Suprapubic skin (tissue), 4 donors: ENCODE measurements at regions not wholly inside any gene's neighbourhood (a gene's known extent, or its start where the extent isn't known, plus 50 kb on each side); places are given as distances from the start of the nearest gene placed in this dataset.

Experiments used
- CTCF ChIP-seq, 2 donors: fragments of 200-600 bp in 1 of 2; fragments of 450-650 bp in 1 of 2; sonication (generic) in 1 of 2; IDR thresholded peaks; one replicate each; pipeline ENCODE4 v1.5.1; 2016 to 2019; ENCODE audit warnings: antibody characterized with exemption in 2 of 2, mild to moderate bottlenecking in 1 of 2, moderate library complexity in 1 of 2
- POLR2A ChIP-seq, 2 donors: fragments of 450-650 bp; IDR thresholded peaks; one replicate each; pipeline ENCODE4 v1.6.1; 2017; ENCODE audit warnings: antibody characterized with exemption in 2 of 2, mild to moderate bottlenecking in 2 of 2, moderate library complexity in 2 of 2
- POLR2AphosphoS5 ChIP-seq, 3 donors: sonication (generic); formaldehyde crosslinking; IDR thresholded peaks; one replicate each; pipeline ENCODE4 v1.6.1; 2017; ENCODE audit warnings: antibody characterized with exemption in 3 of 3

DNA sequence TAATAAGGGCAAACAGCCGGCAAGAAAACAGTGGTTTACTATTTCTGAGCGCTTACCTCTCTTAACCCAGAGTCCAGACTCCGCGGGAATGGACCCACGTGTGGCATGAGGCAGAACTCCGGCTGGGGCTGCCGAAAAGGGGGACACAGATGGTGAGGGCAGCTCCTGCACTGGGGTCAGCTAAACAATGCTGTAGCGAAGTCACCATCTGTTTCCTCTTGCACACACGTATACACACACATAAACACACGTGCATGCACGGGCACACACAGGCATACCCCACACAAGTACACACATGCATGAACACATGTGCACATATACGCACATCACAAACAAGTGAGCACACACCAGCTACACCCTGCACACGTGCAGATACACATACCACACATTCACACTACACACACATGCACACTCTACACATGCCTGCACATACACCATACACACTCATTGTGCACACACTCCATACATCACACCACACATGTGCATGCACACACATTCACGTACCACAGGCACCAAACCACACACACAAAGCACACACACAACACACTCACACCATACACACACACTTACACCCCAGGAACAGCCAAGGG is 105.9 kb upstream of the ID2 start:
- TF ChIP-seq POLR2AphosphoS5 (IDR thresholded peaks at IDR 0.05) (no peak), CTCF (IDR thresholded peaks at IDR 0.05) (no peak), POLR2A (IDR thresholded peaks at IDR 0.05) (no peak)
